DND-41 (cell line): ENCODE measurements at regions not wholly inside any gene's neighbourhood (a gene's known extent, or its start where the extent isn't known, plus 50 kb on each side); places are given as distances from the start of the nearest gene placed in this dataset.

ENCODE experiments used
- ATAC-seq: fragments of 200-7000 bp; cut with Tn5 transposase; 3 replicates; pipeline ENCODE4 v1.9.1; 2021; ENCODE audit warnings: low read depth; ENCODE audit not compliant: insufficient read depth
- DNase-seq: peaks from one replicate; pipeline ENCODE4 v3.0.0-alpha.2; 2020
- H2AFZ ChIP-seq: 2 replicates; pipeline ENCODE4 v1.6.0; 2012; ENCODE audit warnings: low read depth, low read length
- H3K27ac ChIP-seq: 2 replicates; pipeline ENCODE4 v1.5.1; 2012; ENCODE audit warnings: low read length, inconsistent platforms
- H3K27me3 ChIP-seq: fragments of 200-600 bp; sonication (generic); 2 replicates; pipeline ENCODE4 v1.6.0; 2012; ENCODE audit warnings: low read length, mild to moderate bottlenecking, inconsistent platforms; ENCODE audit not compliant: insufficient read depth, poor library complexity
- H3K36me3 ChIP-seq: 2 replicates; pipeline ENCODE4 v1.5.1; 2012; ENCODE audit warnings: low read length, inconsistent platforms; ENCODE audit not compliant: insufficient read depth
- H3K4me1 ChIP-seq: 2 replicates; pipeline ENCODE4 v1.5.1; 2012; ENCODE audit warnings: mild to moderate bottlenecking, low read length; ENCODE audit not compliant: insufficient read depth
- H3K4me2 ChIP-seq: 2 replicates; pipeline ENCODE4 v1.6.0; 2012; ENCODE audit warnings: mild to moderate bottlenecking, moderate library complexity, low read length, inconsistent platforms; ENCODE audit not compliant: insufficient read depth
- H3K4me3 ChIP-seq, 2 experiments: fragments of 200-600 bp in 1 of 2; shearing (Covaris generic) in 1 of 2; 2 replicates each; pipeline ENCODE4 v1.5.1; 2012 to 2016; ENCODE audit warnings: inconsistent platforms in 2 of 2, low read length in 2 of 2, mild to moderate bottlenecking in 2 of 2, low read depth in 1 of 2, moderate library complexity in 1 of 2
- H3K79me2 ChIP-seq: 2 replicates; pipeline ENCODE4 v1.6.0; 2012; ENCODE audit warnings: low read length, inconsistent platforms; ENCODE audit not compliant: insufficient read depth
- H3K9ac ChIP-seq: 2 replicates; pipeline ENCODE4 v1.6.0; 2012; ENCODE audit warnings: low read depth, mild to moderate bottlenecking, inconsistent platforms, low read length, moderate library complexity
- H3K9me3 ChIP-seq: 2 replicates; pipeline ENCODE4 v1.5.1; 2012; ENCODE audit warnings: low read length, moderate library complexity, mild to moderate bottlenecking, inconsistent platforms; ENCODE audit not compliant: insufficient read depth, severe bottlenecking
- H4K20me1 ChIP-seq: 2 replicates; pipeline ENCODE4 v1.6.0; 2012; ENCODE audit warnings: low read length; ENCODE audit not compliant: insufficient read depth
- CTCF ChIP-seq: IDR thresholded peaks from 2 replicates; pipeline ENCODE4 v1.5.1; 2012; ENCODE audit warnings: borderline replicate concordance, low read length, moderate library complexity, mild to moderate bottlenecking; ENCODE audit not compliant: poor library complexity, severe bottlenecking; ENCODE audit errors: extremely low read depth
- EZH2 ChIP-seq: IDR thresholded peaks from 3 replicates; pipeline ENCODE4 v1.6.1; 2012; ENCODE audit warnings: borderline replicate concordance, low read depth, mild to moderate bottlenecking, moderate library complexity, low read length, inconsistent platforms; ENCODE audit not compliant: severe bottlenecking

DNA sequence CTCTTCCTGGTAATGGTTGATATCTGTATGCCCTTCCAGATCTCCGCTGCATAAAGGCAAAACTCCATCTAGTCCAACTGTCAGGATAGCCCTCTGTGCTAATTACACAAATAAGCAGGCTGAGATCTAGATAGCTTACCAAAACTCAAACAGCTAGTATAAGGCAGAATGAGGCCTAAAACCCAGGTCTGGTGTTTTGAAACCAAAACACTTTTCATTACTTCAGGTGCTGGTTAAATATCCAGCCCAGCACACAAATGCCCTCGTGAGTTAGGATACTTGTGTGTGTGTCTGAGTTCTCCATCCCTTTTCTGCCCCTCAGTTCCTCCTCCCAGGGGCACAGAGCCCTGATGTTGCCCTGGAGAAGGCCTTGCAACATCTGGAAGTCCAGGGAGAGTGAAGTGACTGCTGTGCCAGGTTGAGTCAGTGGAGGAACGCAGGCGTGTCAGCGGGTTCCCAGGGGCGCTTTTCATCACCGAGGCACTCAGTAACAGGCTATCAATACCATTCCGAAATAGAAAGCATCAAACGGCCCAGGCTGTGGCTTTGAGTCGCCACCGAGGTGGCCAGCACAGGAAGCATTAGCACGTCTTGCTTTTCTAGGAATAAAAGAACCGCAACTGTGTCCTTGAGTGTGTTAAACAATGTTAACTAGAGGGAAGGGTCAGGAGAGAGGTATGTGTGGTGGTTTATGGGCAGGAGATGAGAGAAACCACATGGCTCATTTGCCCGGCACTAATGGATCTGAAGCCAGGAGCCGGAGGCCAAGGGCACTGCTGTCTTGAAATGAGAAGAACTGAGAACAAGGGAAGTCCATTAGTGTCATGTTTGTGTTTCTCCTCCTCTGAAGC lies 90.7 kb upstream of the WLS start:
- H4K20me1 ChIP-seq, result no peaks in the 10 kb centered on the region
- DNase-seq (no peak), ATAC-seq (no peak)
- no peaks in the 10 kb centered on the region for H3K79me2 ChIP-seq
- H3K4me1 ChIP-seq, result no peaks in the 10 kb centered on the region
- no peak overlapping the region for H3K27ac ChIP-seq
- no peak overlapping the region for H3K9ac ChIP-seq
- no peaks in the 10 kb centered on the region for H3K36me3 ChIP-seq
- no peak for TF ChIP-seq CTCF
- no peak for TF ChIP-seq EZH2
- H3K4me2 ChIP-seq, result no peak overlapping the region
- H3K9me3 ChIP-seq, result no peaks in the 10 kb centered on the region
- peaks cover 11% of the 10 kb centered on the region for H3K27me3 ChIP-seq
- no peak overlapping the region for H3K4me3 ChIP-seq
- H2AFZ ChIP-seq, result no peak overlapping the region

DNA sequence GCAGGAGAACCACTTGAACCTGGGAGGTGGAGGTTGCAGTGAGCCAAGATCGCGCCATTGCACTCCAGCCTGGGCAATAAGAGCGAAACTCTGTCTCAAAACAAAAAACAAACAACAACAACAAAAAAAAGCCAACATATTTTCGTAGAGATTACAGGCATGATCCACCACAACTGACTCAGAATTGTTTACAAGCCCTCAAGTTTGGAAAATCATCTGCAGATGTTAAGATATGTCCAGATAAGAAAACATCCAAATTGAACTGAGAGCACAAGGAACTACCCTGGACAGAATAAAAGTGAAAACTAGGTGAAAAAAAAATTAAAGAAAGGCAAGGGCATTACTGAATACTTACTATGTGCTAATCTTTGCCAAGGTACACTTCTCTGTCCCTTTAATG lies 89.8 kb upstream of the WLS start:
- no peak overlapping the region for H3K27ac ChIP-seq
- no peak overlapping the region for H3K9ac ChIP-seq
- H3K4me1 ChIP-seq, result no peaks in the 10 kb centered on the region
- H3K27me3 ChIP-seq, result peaks cover 11% of the 10 kb centered on the region
- no peak for DNase-seq
- TF ChIP-seq CTCF (no peak), EZH2 (no peak)
- H3K36me3 ChIP-seq, result no peaks in the 10 kb centered on the region
- no peak overlapping the region for H2AFZ ChIP-seq
- H3K4me3 ChIP-seq, result no peak overlapping the region
- H3K4me2 ChIP-seq, result no peak overlapping the region
- H4K20me1 ChIP-seq, result no peaks in the 10 kb centered on the region
- H3K79me2 ChIP-seq, result no peaks in the 10 kb centered on the region
- H3K9me3 ChIP-seq, result no peaks in the 10 kb centered on the region
- ATAC-seq, result 0 out of 3 replicates have a peak, but pooled peaks have one; percentile 29

DNA sequence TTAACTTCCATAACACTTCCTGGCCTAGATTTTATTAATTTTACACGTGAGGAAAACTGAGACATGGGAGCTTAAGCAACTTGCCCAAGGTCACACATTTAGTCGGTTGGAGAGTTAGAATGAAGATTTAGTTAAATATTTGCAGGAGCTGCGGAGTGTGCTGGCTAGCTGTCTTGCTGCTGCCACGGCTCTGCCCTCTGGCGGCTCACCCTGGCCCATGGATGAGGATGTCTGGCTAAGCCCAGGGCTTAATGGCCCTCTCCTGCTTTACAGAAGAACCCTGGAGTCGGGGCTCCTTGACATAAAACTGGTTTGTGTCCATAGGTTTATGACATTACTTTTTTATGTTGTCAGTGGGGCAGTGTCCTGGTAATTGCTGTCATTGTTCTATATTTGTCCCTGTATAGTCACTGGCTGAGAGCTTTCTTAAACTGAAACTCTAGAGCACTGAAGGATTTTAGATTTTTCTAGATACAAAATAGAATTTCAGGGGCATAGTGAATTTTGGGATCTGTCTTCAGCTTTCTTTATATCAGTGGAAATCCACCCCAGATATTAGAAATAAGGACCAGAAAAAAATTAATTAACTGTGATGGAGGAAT lies 88.9 kb upstream of the WLS start:
- ATAC-seq (no peak; the same call in 2 of the 3 replicates), DNase-seq (peak; percentile 7)
- no peaks in the 10 kb centered on the region for H3K9me3 ChIP-seq
- H3K27ac ChIP-seq, result no peak overlapping the region
- TF ChIP-seq CTCF (peak; percentile 32), EZH2 (no peak)
- no peaks in the 10 kb centered on the region for H3K79me2 ChIP-seq
- H2AFZ ChIP-seq, result no peak overlapping the region
- no peaks in the 10 kb centered on the region for H3K4me1 ChIP-seq
- no peaks in the 10 kb centered on the region for H3K36me3 ChIP-seq
- peaks cover 11% of the 10 kb centered on the region for H3K27me3 ChIP-seq
- no peaks in the 10 kb centered on the region for H4K20me1 ChIP-seq
- no peak overlapping the region for H3K4me2 ChIP-seq
- no peak overlapping the region for H3K9ac ChIP-seq
- H3K4me3 ChIP-seq, result no peak overlapping the region
